ENCODE measurements at regions not wholly inside any gene's neighbourhood (a gene's known extent, or its start where the extent isn't known, plus 50 kb on each side); places are given as distances from the start of the nearest gene placed in this dataset.

GRCh38 chr6:34633785-34634184 is 62.8 kb downstream of the ILRUN start:
- TF ChIP-seq CTCF (IDR thresholded peaks at IDR 0.05) (no peak), EZH2 (IDR thresholded peaks at IDR 0.05; ENCODE audit: borderline replicate concordance, insufficient read depth, low read depth, low read length, poor library complexity, severe bottlenecking) (no peak)

Data from B cell (primary cell).